DOHH2 (cell line): ENCODE measurements at regions not wholly inside any gene's neighbourhood (a gene's known extent, or its start where the extent isn't known, plus 50 kb on each side); places are given as distances from the start of the nearest gene placed in this dataset.

Experiments
- EZH2phosphoT487 ChIP-seq: fragments of 200-600 bp; sonication (generic); IDR thresholded peaks from 2 replicates; pipeline ENCODE4 v1.6.1; 2017; ENCODE audit warnings: borderline replicate concordance, mild to moderate bottlenecking, antibody characterized with exemption, low read length, moderate library complexity, mixed read lengths
- TF ChIP-seq, protein P1 (sequence below): fragments of 200-600 bp; sonication (generic); IDR thresholded peaks from one replicate; pipeline ENCODE4 v1.5.1; 2014; ENCODE audit warnings: antibody characterized with exemption, mild to moderate bottlenecking, low read depth, low read length; ENCODE audit not compliant: poor library complexity, severe bottlenecking

- TF ChIP-seq, protein P1, sequence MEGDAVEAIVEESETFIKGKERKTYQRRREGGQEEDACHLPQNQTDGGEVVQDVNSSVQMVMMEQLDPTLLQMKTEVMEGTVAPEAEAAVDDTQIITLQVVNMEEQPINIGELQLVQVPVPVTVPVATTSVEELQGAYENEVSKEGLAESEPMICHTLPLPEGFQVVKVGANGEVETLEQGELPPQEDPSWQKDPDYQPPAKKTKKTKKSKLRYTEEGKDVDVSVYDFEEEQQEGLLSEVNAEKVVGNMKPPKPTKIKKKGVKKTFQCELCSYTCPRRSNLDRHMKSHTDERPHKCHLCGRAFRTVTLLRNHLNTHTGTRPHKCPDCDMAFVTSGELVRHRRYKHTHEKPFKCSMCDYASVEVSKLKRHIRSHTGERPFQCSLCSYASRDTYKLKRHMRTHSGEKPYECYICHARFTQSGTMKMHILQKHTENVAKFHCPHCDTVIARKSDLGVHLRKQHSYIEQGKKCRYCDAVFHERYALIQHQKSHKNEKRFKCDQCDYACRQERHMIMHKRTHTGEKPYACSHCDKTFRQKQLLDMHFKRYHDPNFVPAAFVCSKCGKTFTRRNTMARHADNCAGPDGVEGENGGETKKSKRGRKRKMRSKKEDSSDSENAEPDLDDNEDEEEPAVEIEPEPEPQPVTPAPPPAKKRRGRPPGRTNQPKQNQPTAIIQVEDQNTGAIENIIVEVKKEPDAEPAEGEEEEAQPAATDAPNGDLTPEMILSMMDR, result no peak
- TF ChIP-seq EZH2phosphoT487, result no peak
Observed at GRCh38 chr10:31153161-31153560, 121.5 kb upstream of the ZNF438 start.
